H1 (cell line): ENCODE measurements at regions not wholly inside any gene's neighbourhood (a gene's known extent, or its start where the extent isn't known, plus 50 kb on each side); places are given as distances from the start of the nearest gene placed in this dataset.

Source experiments
- ATF2 ChIP-seq: IDR thresholded peaks from 2 replicates; pipeline ENCODE4 v1.6.1; 2012; ENCODE audit warnings: low read length, inconsistent platforms
- CBX8 ChIP-seq: fragments of 300-800, 300-1000 bp; sonication (generic); IDR thresholded peaks from 2 replicates; pipeline ENCODE4 v1.7.1; 2016; ENCODE audit warnings: low read depth, low read length, borderline replicate concordance
- CHD1 ChIP-seq: IDR thresholded peaks from 2 replicates; pipeline ENCODE4 v1.6.1; 2012; ENCODE audit warnings: low read depth, low read length, improper control_type of control experiment
- CHD2 ChIP-seq: IDR thresholded peaks from 2 replicates; pipeline ENCODE4 v1.6.1; 2012; ENCODE audit warnings: low read length, improper control_type of control experiment
- CTBP2 ChIP-seq: IDR thresholded peaks from 2 replicates; pipeline ENCODE4 v1.7.0; 2011; ENCODE audit warnings: borderline replicate concordance, mild to moderate bottlenecking, moderate library complexity, mixed read lengths, low read length; ENCODE audit not compliant: insufficient read depth, insufficient read length
- EP300 ChIP-seq, 2 experiments: IDR thresholded peaks; 1 replicate in 1 of 2; 2 replicates in 1 of 2; pipeline ENCODE4 v1.6.1; 2011 to 2012; ENCODE audit warnings: low read depth in 2 of 2, low read length in 2 of 2, mild to moderate bottlenecking in 2 of 2, borderline replicate concordance in 1 of 2, inconsistent platforms in 1 of 2, moderate library complexity in 1 of 2
- SUZ12 ChIP-seq: fragments of 200-600 bp; sonication (generic); IDR thresholded peaks from 2 replicates; pipeline ENCODE4 v1.6.1; 2012; ENCODE audit warnings: mild to moderate bottlenecking, inconsistent platforms, low read length, moderate library complexity, mixed read lengths
- TBP ChIP-seq: IDR thresholded peaks from 2 replicates; pipeline ENCODE4 v1.6.1; 2011; ENCODE audit warnings: low read depth, low read length, improper control_type of control experiment

GRCh38 chr1:14437417-14437918 is 161.0 kb upstream of the KAZN start (continued):
- TF ChIP-seq EP300 (IDR thresholded peaks at IDR 0.05; ENCODE audit: borderline replicate concordance in 1 of 2, low read depth in 2 of 2, low read length in 2 of 2) (no peak), CHD1 (no peak), CHD2 (no peak), TBP (no peak), SUZ12 (no peak), ATF2 (no peak), CTBP2 (no peak), CBX8 (no peak)
- TF ChIP-seq, all 59 proteins: peak for 0
